Effector memory CD8-positive, alpha-beta T cell (primary cell): ENCODE measurements at regions not wholly inside any gene's neighbourhood (a gene's known extent, or its start where the extent isn't known, plus 50 kb on each side); places are given as distances from the start of the nearest gene placed in this dataset.

Experiments
- ATAC-seq: fragments of 150-1000 bp; cut with Tn5 transposase; replicated peaks from 2 replicates; pipeline ENCODE4 v1.10.0; 2021; ENCODE audit warnings: mild to moderate bottlenecking, moderate library complexity
- DNase-seq, 3 experiments: peaks; one replicate each; pipeline ENCODE4 v3.0.0; 2021
- H3K27ac Mint-ChIP-seq, 2 donors: one replicate each; pipeline ENCODE4 v1.8.0; 2022; ENCODE audit warnings: mild to moderate bottlenecking in 2 of 2, mixed read lengths in 2 of 2, moderate library complexity in 2 of 2
- H3K27me3 Mint-ChIP-seq, 2 donors: one replicate each; pipeline ENCODE4 v1.8.0; 2022; ENCODE audit warnings: mixed read lengths in 2 of 2
- H3K36me3 Mint-ChIP-seq: one replicate; pipeline ENCODE4 v1.8.0; 2022; ENCODE audit warnings: mild to moderate bottlenecking, moderate library complexity, mixed read lengths; ENCODE audit not compliant: insufficient read depth
- H3K4me1 Mint-ChIP-seq, 2 donors: one replicate each; pipeline ENCODE4 v1.8.0; 2022; ENCODE audit warnings: low read depth in 2 of 2, mixed read lengths in 2 of 2
- H3K4me3 Mint-ChIP-seq, 2 donors: one replicate each; pipeline ENCODE4 v1.8.0; 2022; ENCODE audit warnings: mild to moderate bottlenecking in 2 of 2, mixed read lengths in 2 of 2, moderate library complexity in 2 of 2
- H3K9me3 Mint-ChIP-seq, 2 donors: one replicate each; pipeline ENCODE4 v1.8.0; 2022; ENCODE audit warnings: mixed read lengths in 2 of 2

DNA sequence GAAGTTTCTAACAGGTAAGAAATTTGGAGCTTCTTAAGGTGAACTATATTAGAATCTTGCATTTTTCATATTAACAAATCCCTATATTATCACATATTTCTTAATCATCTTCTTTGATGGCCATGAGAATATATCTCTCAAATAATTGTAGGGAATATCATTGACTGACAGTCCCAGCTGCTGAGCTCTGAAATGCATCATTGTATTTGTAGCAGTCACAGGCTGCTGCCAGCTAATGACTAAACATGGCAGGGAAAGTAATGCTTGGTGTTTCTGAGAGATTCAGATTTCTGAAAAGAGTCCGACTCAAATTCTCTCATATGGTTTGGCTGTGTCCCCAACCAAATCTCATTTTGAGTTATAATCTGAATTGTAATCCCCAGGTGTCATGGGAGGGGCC is 171.9 kb downstream of the TRAM1L1 start:
- no peaks in the 10 kb centered on the region for H3K4me1 Mint-ChIP-seq
- H3K27ac Mint-ChIP-seq, result no peak overlapping the region
- H3K36me3 Mint-ChIP-seq, result no peaks in the 10 kb centered on the region
- no peaks in the 10 kb centered on the region for H3K27me3 Mint-ChIP-seq
- no peak overlapping the region for H3K4me3 Mint-ChIP-seq
- ATAC-seq (no peak), DNase-seq (no peak)
- H3K9me3 Mint-ChIP-seq, result peaks cover 6 to 13% of the 10 kb centered on the region in 2 donors

GRCh38 chr4:116906758-116907157 is 178.6 kb downstream of the TRAM1L1 start:
- peaks cover 3 to 19% of the 10 kb centered on the region in 2 donors for H3K9me3 Mint-ChIP-seq
- H3K27ac Mint-ChIP-seq, result no peak overlapping the region
- no peaks in the 10 kb centered on the region for H3K36me3 Mint-ChIP-seq
- ATAC-seq, result no peak
- no peak for DNase-seq
- H3K4me3 Mint-ChIP-seq, result no peak overlapping the region
- H3K27me3 Mint-ChIP-seq, result no peaks in the 10 kb centered on the region
- no peaks in the 10 kb centered on the region for H3K4me1 Mint-ChIP-seq

DNA sequence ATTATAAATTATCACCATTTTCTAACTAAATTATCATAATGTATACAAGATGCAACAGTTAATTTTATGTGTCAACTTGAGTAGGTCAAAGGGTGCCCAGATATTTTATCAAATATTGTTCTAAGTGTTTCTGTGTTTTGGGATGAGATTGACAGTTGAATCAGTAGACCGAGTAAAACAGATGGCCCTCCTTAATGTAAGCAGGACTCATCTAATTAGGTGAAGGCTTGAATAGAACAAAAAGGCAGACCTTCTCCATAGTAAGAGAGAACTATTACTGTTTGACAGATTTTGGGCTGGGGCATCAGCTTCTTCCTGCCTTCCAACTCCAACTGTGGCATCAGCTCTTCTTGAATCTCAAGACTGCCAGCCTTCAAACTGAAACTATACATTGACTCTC is 185.8 kb downstream of the TRAM1L1 start:
- no peak overlapping the region for H3K4me3 Mint-ChIP-seq

DNA sequence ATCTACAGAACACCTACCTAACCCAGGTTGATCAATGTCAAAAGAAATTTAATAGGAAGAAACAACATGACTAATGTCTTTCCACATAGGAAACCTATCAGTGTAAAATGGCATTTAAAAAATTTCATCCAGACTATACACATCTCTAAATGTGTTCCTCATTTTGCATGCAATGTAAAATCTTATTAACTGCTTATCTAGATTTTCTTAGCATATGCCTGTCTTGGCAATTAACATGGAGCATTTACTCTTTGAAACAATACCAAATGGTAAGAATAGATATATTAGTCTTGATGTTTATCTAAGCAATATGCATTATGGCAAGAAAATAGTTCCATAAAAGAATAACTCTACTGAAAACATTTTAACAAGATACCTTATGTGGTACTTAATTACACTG is 199.8 kb downstream of the TRAM1L1 start:
- Mint-ChIP-seq H3K4me1 (no peaks in the 10 kb centered on the region), H3K36me3 (no peaks in the 10 kb centered on the region), H3K9me3 (peaks cover 8% of the 10 kb centered on the region in 2 donors), H3K27me3 (no peaks in the 10 kb centered on the region), H3K4me3 (no peak overlapping the region), H3K27ac (no peak overlapping the region)
- ATAC-seq (no peak), DNase-seq (no peak)

More for the DNA sequence above, 185.8 kb downstream of the TRAM1L1 start:
- no peak overlapping the region for H3K27ac Mint-ChIP-seq
- ATAC-seq, result no peak
- H3K9me3 Mint-ChIP-seq, result peaks cover 8 to 9% of the 10 kb centered on the region in 2 donors
- H3K4me1 Mint-ChIP-seq, result no peaks in the 10 kb centered on the region
- DNase-seq, result no peak
- no peaks in the 10 kb centered on the region for H3K36me3 Mint-ChIP-seq
- no peaks in the 10 kb centered on the region for H3K27me3 Mint-ChIP-seq

GRCh38 chr4:116882503-116882902 is 202.9 kb downstream of the TRAM1L1 start:
- Mint-ChIP-seq H3K9me3 (peaks cover 9 to 19% of the 10 kb centered on the region in 2 donors), H3K4me3 (no peak overlapping the region), H3K36me3 (no peaks in the 10 kb centered on the region), H3K27me3 (no peaks in the 10 kb centered on the region), H3K4me1 (no peaks in the 10 kb centered on the region), H3K27ac (no peak overlapping the region)
- ATAC-seq (no peak), DNase-seq (no peak)

DNA sequence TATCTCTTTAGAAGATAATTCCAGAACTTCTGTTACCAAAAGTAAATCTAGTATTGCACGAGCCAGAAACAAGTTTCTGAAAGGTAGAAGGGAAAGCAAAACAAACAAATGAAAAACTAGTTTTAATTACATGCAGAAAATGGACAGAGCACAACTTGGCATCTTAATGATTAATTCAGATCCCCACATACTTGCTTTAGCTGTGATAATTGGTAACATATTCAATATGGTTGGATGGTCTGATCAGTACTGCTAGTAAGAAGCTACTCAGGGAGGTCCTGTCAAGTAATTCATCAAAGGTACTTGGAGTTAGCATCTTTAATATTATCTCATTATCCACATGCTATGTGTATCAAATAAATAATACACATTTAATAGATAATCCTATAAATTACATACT is 204.3 kb downstream of the TRAM1L1 start:
- Mint-ChIP-seq H3K9me3 (peaks cover 8 to 19% of the 10 kb centered on the region in 2 donors), H3K27me3 (no peaks in the 10 kb centered on the region), H3K36me3 (no peaks in the 10 kb centered on the region), H3K27ac (no peak overlapping the region), H3K4me1 (no peaks in the 10 kb centered on the region), H3K4me3 (no peak overlapping the region)
- no peak for DNase-seq
- no peak for ATAC-seq

- H3K27me3 Mint-ChIP-seq, result no peaks in the 10 kb centered on the region
- no peak overlapping the region for H3K4me3 Mint-ChIP-seq
- H3K4me1 Mint-ChIP-seq, result no peaks in the 10 kb centered on the region
- no peak overlapping the region for H3K27ac Mint-ChIP-seq
- H3K36me3 Mint-ChIP-seq, result no peaks in the 10 kb centered on the region
- peaks cover 8 to 19% of the 10 kb centered on the region in 2 donors for H3K9me3 Mint-ChIP-seq
- ATAC-seq (no peak), DNase-seq (no peak)
Measured at GRCh38 chr4:116880625-116881024, 204.8 kb downstream of the TRAM1L1 start.

GRCh38 chr4:116878280-116878679 is 207.1 kb downstream of the TRAM1L1 start:
- peaks cover 4 to 14% of the 10 kb centered on the region in 2 donors for H3K9me3 Mint-ChIP-seq
- H3K4me1 Mint-ChIP-seq, result no peaks in the 10 kb centered on the region
- no peak for ATAC-seq
- H3K27me3 Mint-ChIP-seq, result no peaks in the 10 kb centered on the region
- H3K27ac Mint-ChIP-seq, result no peak overlapping the region
- no peak for DNase-seq
- H3K4me3 Mint-ChIP-seq, result no peak overlapping the region
- H3K36me3 Mint-ChIP-seq, result no peaks in the 10 kb centered on the region

GRCh38 chr4:116877069-116877468 is 208.3 kb downstream of the TRAM1L1 start:
- Mint-ChIP-seq H3K4me1 (no peaks in the 10 kb centered on the region), H3K27me3 (no peaks in the 10 kb centered on the region), H3K36me3 (no peaks in the 10 kb centered on the region), H3K27ac (no peak overlapping the region), H3K4me3 (no peak overlapping the region), H3K9me3 (peaks cover 6 to 18% of the 10 kb centered on the region in 2 donors)
- ATAC-seq (no peak), DNase-seq (no peak)

- Mint-ChIP-seq H3K27ac (no peak overlapping the region), H3K4me1 (no peaks in the 10 kb centered on the region), H3K36me3 (no peaks in the 10 kb centered on the region), H3K4me3 (no peak overlapping the region), H3K27me3 (no peaks in the 10 kb centered on the region), H3K9me3 (peaks cover 5 to 7% of the 10 kb centered on the region in 2 donors)
- DNase-seq (no peak), ATAC-seq (no peak)
Measured at GRCh38 chr4:116872941-116873340, 212.4 kb downstream of the TRAM1L1 start.

DNA sequence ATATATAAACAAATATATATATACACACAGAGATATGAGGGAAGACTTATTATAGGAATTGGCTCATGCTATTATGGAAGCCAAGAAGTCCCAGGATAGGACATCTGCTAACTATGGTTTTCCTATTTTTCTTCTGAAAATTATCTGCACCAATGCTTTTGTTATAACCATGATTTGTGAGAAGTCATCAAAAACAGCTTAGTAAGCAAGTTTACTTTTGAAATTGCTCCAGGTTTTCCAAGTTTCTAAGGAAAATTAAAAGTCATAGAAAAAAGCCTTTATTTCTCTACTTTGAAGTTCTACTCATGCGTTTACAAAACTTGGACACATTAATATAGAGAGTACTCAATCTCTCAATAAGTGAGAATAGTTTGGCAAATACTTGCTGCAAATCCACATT is 213.1 kb downstream of the TRAM1L1 start:
- H3K27me3 Mint-ChIP-seq, result no peaks in the 10 kb centered on the region
- no peak overlapping the region for H3K27ac Mint-ChIP-seq
- no peaks in the 10 kb centered on the region for H3K4me1 Mint-ChIP-seq
- H3K9me3 Mint-ChIP-seq, result peaks cover 5 to 7% of the 10 kb centered on the region in 2 donors
- no peak overlapping the region for H3K4me3 Mint-ChIP-seq
- ATAC-seq, result no peak
- no peaks in the 10 kb centered on the region for H3K36me3 Mint-ChIP-seq
- no peak for DNase-seq

DNA sequence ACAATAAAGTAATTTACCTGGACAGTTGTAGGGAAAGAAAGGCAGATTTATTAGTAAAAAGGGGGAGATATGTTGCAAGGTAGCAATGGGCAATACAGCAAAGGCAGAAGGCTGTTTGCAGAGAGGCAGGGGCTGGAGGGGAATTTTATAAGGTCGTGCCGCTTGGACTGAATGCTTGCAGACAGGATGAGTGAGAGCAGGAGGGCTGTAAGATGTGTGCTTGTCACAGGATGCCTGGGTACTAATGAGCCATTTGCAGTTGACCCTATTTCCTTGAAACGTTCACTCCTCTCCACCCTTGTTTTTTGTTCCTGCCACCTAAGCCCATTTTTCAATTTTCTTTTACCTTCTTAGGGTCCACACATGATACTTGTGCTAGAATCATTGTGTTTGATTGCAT is 214.7 kb downstream of the TRAM1L1 start:
- DNase-seq (no peak), ATAC-seq (no peak)
- Mint-ChIP-seq H3K27ac (no peak overlapping the region), H3K4me1 (no peaks in the 10 kb centered on the region), H3K27me3 (no peaks in the 10 kb centered on the region), H3K4me3 (no peak overlapping the region), H3K9me3 (peaks cover 5 to 7% of the 10 kb centered on the region in 2 donors), H3K36me3 (no peaks in the 10 kb centered on the region)

- no peaks in the 10 kb centered on the region for H3K27me3 Mint-ChIP-seq
- no peaks in the 10 kb centered on the region for H3K4me1 Mint-ChIP-seq
- no peak for ATAC-seq
- no peak overlapping the region for H3K27ac Mint-ChIP-seq
- no peaks in the 10 kb centered on the region for H3K36me3 Mint-ChIP-seq
- no peak for DNase-seq
- H3K4me3 Mint-ChIP-seq, result no peak overlapping the region
- H3K9me3 Mint-ChIP-seq, result peaks cover 0 to 2% of the 10 kb centered on the region in 2 donors
Measured at GRCh38 chr4:116866106-116866505, 219.3 kb downstream of the TRAM1L1 start.

DNA sequence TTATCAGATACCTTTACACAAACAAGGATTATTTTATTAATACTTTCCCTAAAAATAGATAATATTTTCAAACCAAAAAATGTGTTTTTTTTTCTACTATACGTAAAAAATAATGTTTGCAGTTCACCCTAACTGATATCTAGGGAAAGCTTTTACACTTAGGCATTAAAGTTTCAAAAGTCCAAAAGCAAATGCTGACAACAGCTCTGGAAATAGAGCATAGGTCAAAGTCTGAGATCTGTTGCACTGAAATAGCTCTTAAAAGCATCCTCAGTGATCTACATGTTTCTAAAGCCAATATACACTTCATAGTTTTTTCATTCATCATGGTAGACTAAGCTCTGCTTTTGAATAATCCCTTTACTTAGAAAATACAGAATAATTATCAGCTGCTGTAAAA is 222.8 kb downstream of the TRAM1L1 start:
- no peaks in the 10 kb centered on the region for H3K9me3 Mint-ChIP-seq
- no peak overlapping the region for H3K4me3 Mint-ChIP-seq
- no peaks in the 10 kb centered on the region for H3K27me3 Mint-ChIP-seq
- DNase-seq (no peak), ATAC-seq (no peak)
- H3K36me3 Mint-ChIP-seq, result no peaks in the 10 kb centered on the region
- no peak overlapping the region for H3K27ac Mint-ChIP-seq
- no peaks in the 10 kb centered on the region for H3K4me1 Mint-ChIP-seq

DNA sequence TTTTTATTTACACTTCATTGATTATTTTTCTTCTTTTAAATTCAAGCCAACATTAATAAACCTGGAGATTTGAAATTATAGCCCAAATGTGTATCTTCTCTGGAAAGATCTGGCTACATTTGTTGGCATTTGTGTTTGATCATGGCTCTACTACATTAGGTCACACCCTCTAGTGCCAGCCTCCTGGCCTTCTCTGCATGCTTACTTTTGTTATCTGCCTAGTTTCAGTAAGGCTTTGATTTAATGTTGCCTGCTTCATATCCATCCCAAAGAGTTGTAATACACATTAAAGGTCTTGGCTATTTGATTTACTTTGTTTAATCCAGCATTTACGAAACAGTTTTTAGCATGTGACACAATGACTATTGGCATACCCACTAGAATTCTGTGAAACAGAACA is 224.5 kb downstream of the TRAM1L1 start:
- ATAC-seq (no peak), DNase-seq (no peak)
- Mint-ChIP-seq H3K4me1 (no peaks in the 10 kb centered on the region), H3K9me3 (no peaks in the 10 kb centered on the region), H3K27me3 (no peaks in the 10 kb centered on the region), H3K4me3 (no peak overlapping the region), H3K36me3 (no peaks in the 10 kb centered on the region), H3K27ac (no peak overlapping the region)
